T-helper 1 cell treated with Interleukin-12 subunit alpha and Interleukin-12 subunit beta and Interleukin-4 antibody, amounts not matched to agents 30 μg/mL and 1 μg/mL, for 36 hours (primary cell): ENCODE measurements at regions not wholly inside any gene's neighbourhood (a gene's known extent, or its start where the extent isn't known, plus 50 kb on each side); places are given as distances from the start of the nearest gene placed in this dataset.

ENCODE experiments used
- H3K27ac Mint-ChIP-seq: one replicate; pipeline ENCODE4 v1.8.0; 2021; ENCODE audit warnings: mild to moderate bottlenecking, mixed read lengths
- H3K27me3 Mint-ChIP-seq: one replicate; pipeline ENCODE4 v1.8.0; 2021; ENCODE audit warnings: low read depth, mixed read lengths
- H3K36me3 Mint-ChIP-seq: one replicate; pipeline ENCODE4 v1.8.0; 2021; ENCODE audit warnings: low read depth, mixed read lengths
- H3K4me1 Mint-ChIP-seq: one replicate; pipeline ENCODE4 v1.8.0; 2021; ENCODE audit warnings: low read depth, mixed read lengths
- H3K4me3 Mint-ChIP-seq: one replicate; pipeline ENCODE4 v1.8.0; 2021; ENCODE audit warnings: mild to moderate bottlenecking, moderate library complexity, mixed read lengths
- H3K9me3 Mint-ChIP-seq: one replicate; pipeline ENCODE4 v1.8.0; 2021; ENCODE audit warnings: mixed read lengths

DNA sequence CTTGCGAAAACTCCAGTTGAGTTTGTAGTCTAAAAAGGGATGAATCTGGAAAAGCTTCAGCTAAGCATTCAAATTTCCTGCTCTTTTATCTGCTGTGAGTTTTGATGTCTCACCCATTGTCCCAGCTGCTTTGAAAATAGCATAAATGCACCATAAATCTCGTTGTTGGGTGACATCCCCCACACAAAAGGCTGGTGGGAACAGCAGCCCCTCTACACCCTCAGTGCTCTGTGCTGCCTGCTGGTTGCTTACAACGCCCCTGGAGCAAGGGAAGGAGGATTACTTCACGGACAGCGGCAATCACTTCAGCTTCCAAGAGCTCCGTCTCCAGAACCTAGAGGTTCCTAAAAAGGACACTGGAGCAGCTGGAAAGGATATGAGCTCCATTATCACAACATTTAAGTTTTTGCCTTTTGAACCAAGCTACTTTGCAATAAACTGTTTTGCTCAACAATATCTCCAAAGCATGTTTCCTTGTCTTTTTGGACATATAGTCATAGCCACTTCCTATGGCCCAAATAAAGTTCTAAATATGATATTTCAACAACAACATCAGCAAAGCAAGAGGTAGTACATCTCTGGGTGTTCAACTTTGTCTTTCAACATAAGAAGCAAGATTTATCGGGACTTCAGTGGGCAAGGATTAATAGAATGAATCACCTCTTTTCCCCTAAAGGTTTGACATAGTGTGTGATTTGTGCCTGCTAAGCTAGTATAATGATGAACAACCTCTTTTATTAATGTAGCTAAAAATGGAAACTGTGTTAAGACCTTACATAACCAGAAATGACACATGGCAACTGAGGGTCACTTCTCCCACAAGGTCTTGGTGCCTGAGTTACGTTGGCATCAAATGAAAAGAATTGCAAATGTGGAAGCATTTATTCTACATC lies 413.5 kb downstream of the TXNL1 start:
- H3K27ac Mint-ChIP-seq = no peak overlapping the region

GRCh38 chr18:56221195-56222065 lies 417.0 kb downstream of the TXNL1 start:
- H3K36me3 Mint-ChIP-seq = no peaks in the 10 kb centered on the region
- H3K27me3 Mint-ChIP-seq = no peaks in the 10 kb centered on the region
- no peaks in the 10 kb centered on the region for H3K4me1 Mint-ChIP-seq
- no peaks in the 10 kb centered on the region for H3K9me3 Mint-ChIP-seq
- H3K27ac Mint-ChIP-seq = no peak overlapping the region
- no peak overlapping the region for H3K4me3 Mint-ChIP-seq

More for the DNA sequence above, 413.5 kb downstream of the TXNL1 start:
- no peaks in the 10 kb centered on the region for H3K27me3 Mint-ChIP-seq
- peaks cover 5% of the 10 kb centered on the region for H3K9me3 Mint-ChIP-seq
- H3K4me1 Mint-ChIP-seq = no peaks in the 10 kb centered on the region
- H3K36me3 Mint-ChIP-seq = no peaks in the 10 kb centered on the region
- no peak overlapping the region for H3K4me3 Mint-ChIP-seq

DNA sequence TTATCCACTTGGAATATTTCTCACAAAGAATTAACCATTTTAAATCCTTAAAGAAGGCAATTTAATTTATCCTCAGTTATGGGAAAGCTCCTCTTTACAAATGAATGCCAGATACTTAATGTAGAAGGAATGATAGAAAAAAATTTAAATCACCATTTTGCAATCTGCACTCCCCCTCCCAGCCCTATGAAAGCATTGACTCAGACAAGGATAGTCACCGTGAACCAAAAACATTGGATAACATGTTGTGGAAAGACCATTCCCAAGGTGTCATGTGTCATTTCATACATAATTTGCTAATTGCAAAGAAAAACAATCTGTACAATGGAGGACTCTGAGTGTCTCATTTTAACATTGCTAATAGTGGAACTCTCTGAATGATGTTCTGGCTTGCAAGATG lies 421.0 kb downstream of the TXNL1 start:
- no peaks in the 10 kb centered on the region for H3K4me1 Mint-ChIP-seq

DNA sequence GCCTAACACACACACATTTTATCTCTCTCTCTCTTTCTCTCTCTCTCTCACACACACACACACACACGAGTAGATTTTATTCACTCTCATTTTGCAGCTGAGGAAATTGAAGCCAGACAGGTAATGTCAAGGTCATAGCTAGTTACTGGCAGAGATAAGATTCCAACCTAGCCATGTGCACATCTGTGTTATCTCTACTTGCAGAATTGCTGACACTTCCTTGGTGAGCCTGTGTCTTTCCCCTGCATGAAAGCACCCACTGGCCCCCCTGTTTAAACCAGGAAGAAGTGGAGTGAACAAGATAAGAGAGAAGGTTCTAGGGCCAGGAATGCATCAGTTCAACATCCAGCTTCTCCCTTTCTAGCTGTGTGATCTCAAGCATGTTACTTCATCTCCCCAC lies 423.7 kb downstream of the TXNL1 start:
- Mint-ChIP-seq H3K4me1 (no peaks in the 10 kb centered on the region), H3K27ac (no peak overlapping the region), H3K27me3 (no peaks in the 10 kb centered on the region), H3K9me3 (no peaks in the 10 kb centered on the region), H3K36me3 (no peaks in the 10 kb centered on the region), H3K4me3 (no peak overlapping the region)

More for the DNA sequence above, 421.0 kb downstream of the TXNL1 start:
- no peaks in the 10 kb centered on the region for H3K9me3 Mint-ChIP-seq
- H3K27ac Mint-ChIP-seq = no peak overlapping the region
- no peaks in the 10 kb centered on the region for H3K36me3 Mint-ChIP-seq
- no peaks in the 10 kb centered on the region for H3K27me3 Mint-ChIP-seq
- no peak overlapping the region for H3K4me3 Mint-ChIP-seq

GRCh38 chr18:56210520-56210919 lies 427.9 kb downstream of the TXNL1 start:
- Mint-ChIP-seq H3K27ac (no peak overlapping the region), H3K27me3 (no peaks in the 10 kb centered on the region), H3K9me3 (no peaks in the 10 kb centered on the region), H3K4me1 (no peaks in the 10 kb centered on the region), H3K4me3 (no peak overlapping the region), H3K36me3 (no peaks in the 10 kb centered on the region)

DNA sequence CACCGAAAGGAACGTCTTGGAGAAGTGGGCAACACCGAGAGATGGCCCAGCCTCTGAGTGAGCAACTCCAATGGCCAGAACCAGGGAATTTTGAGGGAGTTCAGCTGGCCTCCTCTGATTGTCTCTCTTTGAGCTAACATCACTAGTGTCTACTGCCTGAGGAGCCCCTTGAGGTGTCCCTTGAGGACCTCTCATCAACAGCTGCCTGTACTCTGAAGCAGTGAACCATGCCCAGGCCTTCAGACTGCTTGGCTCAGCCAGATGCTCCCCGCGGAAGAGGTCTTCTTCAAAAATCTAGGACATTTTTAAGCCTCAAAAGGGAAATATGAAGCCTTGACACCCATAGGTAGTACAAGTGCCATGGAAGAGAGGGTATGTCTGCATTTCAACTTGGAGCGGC lies 430.4 kb downstream of the TXNL1 start:
- H3K27me3 Mint-ChIP-seq = no peaks in the 10 kb centered on the region

GRCh38 chr18:56204052-56204451 lies 434.3 kb downstream of the TXNL1 start:
- no peaks in the 10 kb centered on the region for H3K4me1 Mint-ChIP-seq
- H3K27ac Mint-ChIP-seq = no peak overlapping the region
- no peaks in the 10 kb centered on the region for H3K27me3 Mint-ChIP-seq
- no peak overlapping the region for H3K4me3 Mint-ChIP-seq
- peaks cover 10% of the 10 kb centered on the region for H3K9me3 Mint-ChIP-seq
- H3K36me3 Mint-ChIP-seq = no peaks in the 10 kb centered on the region

More for the DNA sequence above, 430.4 kb downstream of the TXNL1 start:
- H3K9me3 Mint-ChIP-seq = peaks cover 10% of the 10 kb centered on the region
- no peaks in the 10 kb centered on the region for H3K4me1 Mint-ChIP-seq
- H3K27ac Mint-ChIP-seq = no peak overlapping the region
- H3K36me3 Mint-ChIP-seq = no peaks in the 10 kb centered on the region
- no peak overlapping the region for H3K4me3 Mint-ChIP-seq

DNA sequence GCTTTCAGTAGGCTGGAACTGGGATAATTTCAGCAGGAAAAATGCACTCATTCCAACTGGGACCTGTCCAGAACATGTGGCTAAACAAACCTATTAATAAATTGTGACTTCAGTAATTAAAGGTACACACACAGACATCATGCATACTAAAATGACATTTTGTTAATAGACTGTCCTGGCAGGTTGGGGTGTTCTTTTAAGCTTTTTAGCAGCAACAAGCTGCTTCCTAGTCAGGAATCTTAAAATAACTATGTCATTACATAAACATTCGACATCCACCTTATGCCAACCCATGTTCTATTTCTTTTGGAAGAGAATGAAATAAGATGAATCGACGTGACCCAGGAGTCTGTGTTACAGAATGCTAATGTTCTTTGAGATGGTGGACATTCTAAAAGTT lies 435.7 kb downstream of the TXNL1 start:
- peaks cover 10% of the 10 kb centered on the region for H3K9me3 Mint-ChIP-seq
- no peaks in the 10 kb centered on the region for H3K27me3 Mint-ChIP-seq
- no peak overlapping the region for H3K27ac Mint-ChIP-seq
- H3K36me3 Mint-ChIP-seq = no peaks in the 10 kb centered on the region
- H3K4me3 Mint-ChIP-seq = no peak overlapping the region
- no peaks in the 10 kb centered on the region for H3K4me1 Mint-ChIP-seq

- peaks cover 9% of the 10 kb centered on the region for H3K9me3 Mint-ChIP-seq
- H3K4me1 Mint-ChIP-seq = no peaks in the 10 kb centered on the region
- H3K27me3 Mint-ChIP-seq = peaks cover 4% of the 10 kb centered on the region
- H3K27ac Mint-ChIP-seq = no peak overlapping the region
- H3K36me3 Mint-ChIP-seq = no peaks in the 10 kb centered on the region
- no peak overlapping the region for H3K4me3 Mint-ChIP-seq
These were observed 437.9 kb downstream of the TXNL1 start for GRCh38 chr18:56200381-56200911.

DNA sequence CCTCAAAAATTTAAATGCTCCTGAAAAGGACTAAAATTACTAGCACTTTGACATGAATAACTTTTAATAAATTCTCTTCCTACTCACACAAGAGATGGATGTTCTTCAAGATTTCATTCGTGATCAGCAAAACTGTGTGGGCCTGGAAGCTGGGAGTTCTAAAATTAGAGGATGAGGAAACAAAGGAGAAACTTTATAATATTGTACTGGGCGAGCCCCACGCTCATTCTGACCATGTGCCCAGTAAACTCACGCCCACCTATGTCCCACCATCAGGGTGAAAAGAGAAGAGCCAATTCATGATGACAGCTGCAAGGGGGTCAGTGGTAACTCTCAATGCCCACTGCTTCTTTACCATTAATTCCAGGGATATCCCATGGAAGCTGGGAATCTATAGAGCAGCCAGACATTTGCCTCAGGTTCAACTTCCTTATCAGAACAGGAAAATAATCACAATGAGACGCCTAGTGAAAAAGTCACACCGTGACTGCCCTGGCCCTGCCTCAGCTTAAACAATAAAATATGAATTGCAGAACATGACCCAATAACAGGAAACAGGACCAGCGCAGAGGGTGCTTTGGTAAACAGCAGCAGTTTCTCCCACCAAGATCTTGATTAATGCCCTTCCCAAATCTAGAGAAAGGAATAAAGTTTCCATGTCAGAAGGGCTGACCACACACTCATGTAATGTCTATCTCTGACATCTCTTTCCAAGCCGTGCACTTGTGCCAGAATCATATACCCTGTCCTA lies 438.6 kb downstream of the TXNL1 start:
- Mint-ChIP-seq H3K9me3 (peaks cover 3% of the 10 kb centered on the region), H3K4me3 (no peak overlapping the region), H3K36me3 (no peaks in the 10 kb centered on the region), H3K4me1 (no peaks in the 10 kb centered on the region), H3K27me3 (peaks cover 4% of the 10 kb centered on the region), H3K27ac (no peak overlapping the region)

GRCh38 chr18:56197241-56197859 lies 441.0 kb downstream of the TXNL1 start:
- no peaks in the 10 kb centered on the region for H3K9me3 Mint-ChIP-seq
- no peak overlapping the region for H3K4me3 Mint-ChIP-seq
- no peaks in the 10 kb centered on the region for H3K4me1 Mint-ChIP-seq
- peaks cover 4% of the 10 kb centered on the region for H3K27me3 Mint-ChIP-seq
- no peaks in the 10 kb centered on the region for H3K36me3 Mint-ChIP-seq
- H3K27ac Mint-ChIP-seq = no peak overlapping the region

DNA sequence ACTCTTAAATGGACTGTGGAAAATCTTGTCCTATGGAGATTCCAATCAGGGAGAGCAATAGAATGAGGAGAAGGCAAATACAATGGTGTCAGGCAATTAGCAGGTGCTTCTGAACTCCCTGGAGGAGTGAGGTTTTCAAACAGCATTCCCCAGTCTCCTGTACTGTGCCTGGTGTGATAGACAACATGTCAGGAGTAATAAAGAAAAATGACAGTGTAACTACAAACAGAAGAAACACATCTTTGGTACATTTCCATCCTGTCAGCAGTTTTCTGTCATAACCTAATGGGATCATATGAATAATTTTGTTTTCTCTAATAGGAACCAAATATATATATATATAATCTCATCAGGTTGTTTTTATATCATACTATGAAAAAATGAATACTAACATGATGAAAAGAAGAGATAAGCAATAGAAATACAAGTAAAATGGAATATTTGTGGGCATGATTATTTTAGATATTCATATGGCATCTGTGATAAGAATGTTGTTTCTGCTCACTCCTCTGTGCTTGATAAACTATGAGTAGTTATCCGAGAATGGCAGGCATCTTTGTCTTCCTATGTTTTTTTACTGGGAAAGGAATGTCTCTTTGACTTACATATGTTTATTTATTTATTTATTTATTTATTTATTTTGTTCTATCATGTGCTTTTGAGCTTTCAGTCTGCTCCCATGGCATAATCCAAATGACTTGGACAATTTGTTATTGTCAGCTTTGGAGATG lies 441.7 kb downstream of the TXNL1 start:
- Mint-ChIP-seq H3K9me3 (no peaks in the 10 kb centered on the region), H3K27me3 (peaks cover 4% of the 10 kb centered on the region), H3K4me3 (no peak overlapping the region), H3K4me1 (no peaks in the 10 kb centered on the region), H3K36me3 (no peaks in the 10 kb centered on the region), H3K27ac (no peak overlapping the region)

GRCh38 chr18:56191334-56191733 lies 447.1 kb downstream of the TXNL1 start:
- Mint-ChIP-seq H3K9me3 (no peaks in the 10 kb centered on the region), H3K36me3 (no peaks in the 10 kb centered on the region), H3K4me1 (no peaks in the 10 kb centered on the region), H3K4me3 (no peak overlapping the region), H3K27ac (no peak overlapping the region), H3K27me3 (no peaks in the 10 kb centered on the region)
